Fibroblast of lung (primary cell): ENCODE measurements at regions not wholly inside any gene's neighbourhood (a gene's known extent, or its start where the extent isn't known, plus 50 kb on each side); places are given as distances from the start of the nearest gene placed in this dataset.
"Not testable (repeated sequence)": the region's sequence is repeated elsewhere in the genome, so short reads cannot be mapped to it uniquely, and the experiment has no call there.

Experiments used
- CTCF ChIP-seq, 2 donors: IDR thresholded peaks in 1 of 2; conservative IDR thresholded peaks in 1 of 2; 1 replicate in 1 of 2; 2 replicates in 1 of 2; pipeline ENCODE4 v1.5.1; 2011 to 2012; ENCODE audit warnings: low read length in 2 of 2, control low read depth in 1 of 2, inconsistent platforms in 1 of 2, low read depth in 1 of 2, mild to moderate bottlenecking in 1 of 2
- EZH2 ChIP-seq: IDR thresholded peaks from 2 replicates; pipeline ENCODE4 v1.5.1; 2012; ENCODE audit warnings: low read length, control low read depth, mild to moderate bottlenecking; ENCODE audit errors: missing control alignments

GRCh38 chr5:72702105-72702504 is 114.4 kb upstream of the TNPO1 start:
- TF ChIP-seq CTCF (conservative IDR thresholded peaks at IDR 0.05 in 1 of 2, IDR thresholded peaks at IDR 0.05 in 1 of 2; ENCODE audit: low read depth in 1 of 2, low read length in 2 of 2); EZH2: not testable (repeated sequence)
